T-cell (primary cell): ENCODE measurements at regions not wholly inside any gene's neighbourhood (a gene's known extent, or its start where the extent isn't known, plus 50 kb on each side); places are given as distances from the start of the nearest gene placed in this dataset.

ENCODE experiments used
- ATAC-seq, 4 experiments: fragments of 200-7000 bp in 3 of 4; fragments of 150-1000 bp in 1 of 4; cut with Tn5 transposase; replicated peaks in 1 of 4; 1 replicate in 3 of 4; 2 replicates in 1 of 4; pipeline ENCODE4 v1.10.0; 2021; ENCODE audit warnings: moderate library complexity in 3 of 4, mild to moderate bottlenecking in 2 of 4, moderate number of reproducible peaks in 1 of 4
- CTCF ChIA-PET, 2 donors: fragments of 300-600 bp; sonication (Branson Sonifier 250); formaldehyde crosslinking; loops; one replicate each; lab custom pipeline; 2022; ENCODE audit warnings: antibody characterized with exemption in 2 of 2; lab: Charles Lee
- POLR2A ChIA-PET, 2 donors: fragments of 300-600 bp; sonication (Branson Sonifier 250); formaldehyde crosslinking; loops; one replicate each; lab custom pipeline; 2022; ENCODE audit warnings: antibody characterized with exemption in 2 of 2; lab: Charles Lee
- DNase-seq, 35 experiments: peaks; one replicate each; pipeline versions ENCODE4 v3.0.0 to v3.0.0-alpha.2; 2013 to 2023
- H3K27ac ChIP-seq: one replicate; pipeline ENCODE4 v1.5.1; 2013; ENCODE audit warnings: low read length
- H3K27me3 ChIP-seq, 2 experiments: replicated peaks in 1 of 2; 1 replicate in 1 of 2; 2 replicates in 1 of 2; pipeline versions ENCODE4 v1.6.1 to v1.7.0; 2013; ENCODE audit warnings: low read length in 1 of 2, mixed read lengths in 1 of 2; ENCODE audit not compliant: control insufficient read depth in 2 of 2, insufficient read depth in 2 of 2; ENCODE audit errors: extremely low read depth in 1 of 2
- H3K36me3 ChIP-seq, 2 donors: 1 replicate in 1 of 2; 2 replicates in 1 of 2; pipeline versions ENCODE4 v1.6.1 to v1.7.0; 2013; ENCODE audit warnings: low read length in 1 of 2; ENCODE audit not compliant: control insufficient read depth in 2 of 2, insufficient read depth in 1 of 2; ENCODE audit errors: extremely low read depth in 1 of 2
- H3K4me1 ChIP-seq, 2 experiments: 1 replicate in 1 of 2; 2 replicates in 1 of 2; pipeline versions ENCODE4 v1.6.1 to v1.7.0; 2013; ENCODE audit warnings: low read length in 2 of 2, mixed read lengths in 1 of 2; ENCODE audit not compliant: insufficient read depth in 2 of 2, control insufficient read depth in 1 of 2; ENCODE audit errors: extremely low read depth in 1 of 2
- H3K4me3 ChIP-seq, 2 donors: 1 replicate in 1 of 2; 2 replicates in 1 of 2; pipeline versions ENCODE4 v1.5.1 to v1.7.0; 2013; ENCODE audit warnings: mild to moderate bottlenecking in 2 of 2, low read length in 1 of 2, moderate library complexity in 1 of 2; ENCODE audit not compliant: control insufficient read depth in 1 of 2; ENCODE audit errors: extremely low read depth in 1 of 2
- H3K9me3 ChIP-seq: 2 replicates; pipeline ENCODE4 v1.7.0; 2013
- H3K27ac Mint-ChIP-seq, 2 donors: one replicate each; pipeline ENCODE4 v1.8.0; 2020 to 2021; ENCODE audit warnings: mild to moderate bottlenecking in 2 of 2, mixed read lengths in 2 of 2
- H3K27me3 Mint-ChIP-seq, 2 donors: one replicate each; pipeline ENCODE4 v1.8.0; 2021 to 2022; ENCODE audit warnings: mixed read lengths in 2 of 2
- H3K36me3 Mint-ChIP-seq: one replicate; pipeline ENCODE4 v1.8.0; 2021; ENCODE audit warnings: mixed read lengths
- H3K4me1 Mint-ChIP-seq, 3 donors: one replicate each; pipeline ENCODE4 v1.8.0; 2020 to 2022; ENCODE audit warnings: mixed read lengths in 3 of 3, mild to moderate bottlenecking in 1 of 3
- H3K4me3 Mint-ChIP-seq, 3 donors: one replicate each; pipeline ENCODE4 v1.8.0; 2020 to 2022; ENCODE audit warnings: mild to moderate bottlenecking in 3 of 3, mixed read lengths in 3 of 3, moderate library complexity in 3 of 3
- H3K9me3 Mint-ChIP-seq, 3 donors: one replicate each; pipeline ENCODE4 v1.8.0; 2020 to 2022; ENCODE audit warnings: mixed read lengths in 3 of 3
- WGBS: methylation state at CpG from one replicate; pipeline ENCODE4 v1.1.5; 2013; ENCODE audit warnings: missing lambda C conversion rate; ENCODE audit not compliant: insufficient coverage; 5-methylcytosine and 5-hydroxymethylcytosine counted together

DNA sequence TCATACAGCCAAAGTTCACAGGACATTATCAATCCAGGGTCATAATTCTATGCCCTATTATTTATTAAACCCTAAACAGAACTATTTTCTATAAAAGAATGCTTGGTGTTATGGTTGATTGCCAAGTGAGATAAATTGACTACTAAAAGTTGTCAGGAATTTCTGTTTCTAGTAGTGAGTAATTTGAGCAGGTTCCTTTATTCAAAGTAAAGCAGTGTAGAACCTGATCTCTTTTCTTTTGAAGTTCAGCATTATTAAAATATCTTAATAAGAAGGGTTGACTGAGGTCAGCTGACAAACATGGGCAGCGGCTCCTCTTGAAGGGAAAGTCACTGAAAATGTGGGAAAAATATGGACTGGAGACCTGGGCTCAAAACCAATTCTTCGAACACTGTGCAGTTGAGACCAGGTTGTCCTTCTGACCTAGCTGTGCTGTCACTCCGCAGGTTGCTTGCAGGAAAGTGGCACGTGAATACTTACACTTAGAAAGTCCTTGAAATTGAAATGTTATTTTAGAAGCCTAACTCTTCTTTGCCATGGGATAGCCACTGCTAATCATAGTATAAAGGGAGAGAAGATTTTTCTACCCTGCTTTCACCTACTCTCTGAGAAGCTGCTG is 141.0 kb downstream of the RASSF9 start:
- Mint-ChIP-seq H3K27me3 (no peaks in the 10 kb centered on the region), H3K4me1 (no peaks in the 10 kb centered on the region), H3K4me3 (no peak overlapping the region), H3K36me3 (no peaks in the 10 kb centered on the region), H3K9me3 (peaks cover 0 to 5% (median 0%) of the 10 kb centered on the region in 3 donors), H3K27ac (no peak overlapping the region)
- 83% methylated on average over 3 of the region's 4 CpGs for WGBS
- Histone ChIP-seq H3K4me3 (no peak overlapping the region), H3K27ac (no peak overlapping the region), H3K36me3 (no peaks in the 10 kb centered on the region), H3K4me1 (no peaks in the 10 kb centered on the region), H3K27me3 (no peaks in the 10 kb centered on the region), H3K9me3 (no peaks in the 10 kb centered on the region)
- POLR2A ChIA-PET = no interaction called here
- ATAC-seq (no peak), DNase-seq (no peak)
- CTCF ChIA-PET = no interaction called here

DNA sequence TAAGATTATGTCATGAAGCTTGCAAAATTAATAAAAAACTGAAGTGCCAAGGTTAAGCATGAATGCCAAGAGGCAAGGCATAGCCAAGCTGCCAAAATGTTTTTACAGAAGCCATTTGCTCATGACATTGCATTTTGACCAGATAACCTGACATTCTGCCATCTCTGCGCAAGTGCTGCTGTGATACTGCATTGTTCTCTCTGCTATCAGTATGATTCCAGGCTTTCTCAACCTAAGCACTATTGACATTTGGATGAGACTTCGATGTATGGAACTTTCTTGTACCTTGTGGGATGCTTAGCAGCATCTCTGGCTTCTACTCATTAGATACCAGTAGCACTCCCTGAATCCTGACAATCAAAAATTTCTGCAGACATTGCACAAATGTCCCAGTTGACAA is 139.2 kb downstream of the RASSF9 start:
- DNase-seq (no peak), ATAC-seq (no peak)
- H3K9me3 ChIP-seq = no peaks in the 10 kb centered on the region
- Mint-ChIP-seq H3K4me3 (no peak overlapping the region), H3K9me3 (no peaks in the 10 kb centered on the region), H3K27ac (no peak overlapping the region), H3K4me1 (no peaks in the 10 kb centered on the region), H3K36me3 (no peaks in the 10 kb centered on the region), H3K27me3 (no peaks in the 10 kb centered on the region)
- ChIA-PET CTCF (no interaction called here), POLR2A (no interaction called here)
- no peaks in the 10 kb centered on the region for H3K27me3 ChIP-seq
- no peaks in the 10 kb centered on the region for H3K36me3 ChIP-seq
- no peaks in the 10 kb centered on the region for H3K4me1 ChIP-seq
- no peak overlapping the region for H3K4me3 ChIP-seq
- 80% methylated on average over 1 of the region's 2 CpGs for WGBS
- H3K27ac ChIP-seq = no peak overlapping the region

DNA sequence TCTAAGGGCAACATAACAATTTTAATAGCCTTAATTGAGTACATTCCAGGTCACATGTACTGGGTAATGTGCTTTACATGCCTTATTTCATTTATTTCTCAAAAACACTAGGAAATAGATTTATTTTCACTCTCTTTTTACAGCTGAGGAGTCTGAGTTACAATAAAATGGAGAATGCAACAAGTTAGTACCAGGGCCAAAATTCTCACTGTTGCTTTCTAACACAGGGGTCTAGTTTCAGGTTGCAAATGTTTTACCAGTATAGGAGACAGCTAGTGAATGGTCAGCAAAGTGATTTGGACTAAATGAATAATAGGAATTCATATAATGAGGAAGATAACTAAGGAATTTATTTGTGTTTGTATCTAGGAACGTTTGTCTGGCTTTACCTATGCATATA is 137.3 kb downstream of the RASSF9 start:
- Histone ChIP-seq H3K4me3 (no peak overlapping the region), H3K4me1 (no peaks in the 10 kb centered on the region), H3K27me3 (no peaks in the 10 kb centered on the region), H3K36me3 (no peaks in the 10 kb centered on the region), H3K27ac (no peak overlapping the region), H3K9me3 (no peaks in the 10 kb centered on the region)
- no peaks in the 10 kb centered on the region for H3K36me3 Mint-ChIP-seq
- ChIA-PET POLR2A (interaction anchor here in 1 of 2 donors (0.7 kb wide), 1 partner anchor 1589 kb away, joined by 3 read pairs; no protein-coding TSS in a partner anchor), CTCF (no interaction called here)
- H3K27me3 Mint-ChIP-seq = no peaks in the 10 kb centered on the region
- WGBS = no CpG with 5 or more reads among the region's 1 CpG
- DNase-seq (no peak), ATAC-seq (no peak)
- no peak overlapping the region for H3K4me3 Mint-ChIP-seq
- no peaks in the 10 kb centered on the region for H3K4me1 Mint-ChIP-seq
- peaks cover 0 to 2% (median 0%) of the 10 kb centered on the region in 3 donors for H3K9me3 Mint-ChIP-seq
- H3K27ac Mint-ChIP-seq = no peak overlapping the region

DNA sequence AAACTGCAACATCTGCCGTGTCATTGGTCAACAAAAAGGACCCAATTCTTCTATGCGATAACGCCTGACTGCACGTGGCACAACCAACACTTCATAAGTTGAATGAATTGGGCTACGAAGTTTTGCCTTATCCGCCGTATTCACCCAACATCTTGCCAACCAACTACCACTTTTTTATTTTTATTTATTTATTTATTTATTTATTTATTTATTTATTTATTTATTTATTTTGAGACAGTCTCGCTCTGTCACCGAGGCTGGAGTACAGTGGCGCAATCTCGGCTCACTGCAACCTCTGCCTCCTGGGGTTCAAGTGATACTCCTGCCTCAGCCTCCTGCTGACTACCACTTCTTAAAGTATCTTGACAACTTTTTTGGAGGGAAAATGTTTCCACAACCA is 127.4 kb downstream of the RASSF9 start:
- Histone ChIP-seq H3K27me3 (no peaks in the 10 kb centered on the region), H3K36me3 (no peaks in the 10 kb centered on the region), H3K4me1 (no peaks in the 10 kb centered on the region), H3K9me3 (no peaks in the 10 kb centered on the region), H3K27ac (no peak overlapping the region), H3K4me3 (no peak overlapping the region)
- WGBS = 44% methylated on average over 1 of the region's 11 CpGs
- H3K4me1 Mint-ChIP-seq = no peaks in the 10 kb centered on the region
- POLR2A ChIA-PET = no interaction called here
- CTCF ChIA-PET = no interaction called here
- no peak for ATAC-seq
- H3K4me3 Mint-ChIP-seq = no peak overlapping the region
- no peak overlapping the region for H3K27ac Mint-ChIP-seq
- no peaks in the 10 kb centered on the region for H3K36me3 Mint-ChIP-seq
- no peaks in the 10 kb centered on the region for H3K27me3 Mint-ChIP-seq
- peaks cover 2 to 8% (median 5%) of the 10 kb centered on the region in 3 donors for H3K9me3 Mint-ChIP-seq
- no peak for DNase-seq

DNA sequence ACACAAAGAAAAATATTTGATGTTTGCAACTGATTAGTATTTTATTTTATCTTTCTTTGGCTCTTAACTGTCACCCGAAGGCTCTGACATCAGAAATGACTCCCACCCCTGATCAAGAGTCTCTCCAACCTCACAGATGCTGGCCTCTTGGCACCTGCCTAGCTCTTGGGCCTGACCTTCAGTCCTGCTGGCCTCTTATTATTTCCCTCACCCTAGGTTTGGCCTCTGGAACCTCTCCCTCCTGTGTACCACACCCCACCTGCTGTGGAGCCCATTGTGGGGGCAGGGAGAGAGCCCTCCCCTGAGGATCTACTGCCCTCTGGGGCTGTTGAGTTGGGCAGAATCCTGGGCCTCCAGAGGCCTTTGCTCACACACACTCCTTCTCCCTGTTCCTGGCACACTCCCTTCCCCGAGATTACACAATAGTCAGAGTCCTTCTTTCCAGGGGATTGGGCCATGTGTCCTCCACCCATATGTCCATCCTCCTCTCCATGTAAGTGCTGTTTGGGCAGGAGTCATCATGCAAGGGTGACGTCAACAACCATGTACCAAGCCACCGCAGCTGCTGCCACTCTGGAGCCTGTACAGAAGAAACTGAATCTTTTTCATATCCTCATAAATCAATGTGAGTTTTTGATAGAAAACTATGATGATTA is 124.3 kb downstream of the RASSF9 start:
- CTCF ChIA-PET = no interaction called here
- peaks cover 2 to 8% (median 6%) of the 10 kb centered on the region in 3 donors for H3K9me3 Mint-ChIP-seq

DNA sequence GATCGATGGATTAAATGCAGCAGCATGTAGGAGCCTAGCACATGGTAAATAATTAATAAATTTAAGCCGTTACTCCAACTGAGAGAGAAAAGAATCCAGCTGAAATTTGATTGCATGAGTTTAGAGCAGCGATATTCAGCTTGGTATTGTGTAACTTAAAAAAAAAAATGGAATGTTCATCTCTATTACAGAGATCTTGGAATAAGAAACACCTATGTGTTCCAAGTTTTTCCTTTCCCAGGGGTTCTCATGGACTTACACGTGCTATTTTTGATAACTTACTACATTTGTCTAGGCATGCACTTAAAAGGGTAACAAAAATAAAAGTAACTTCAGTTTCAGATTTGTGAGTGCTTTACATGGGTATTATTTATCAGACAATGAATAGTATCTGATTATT is 122.8 kb downstream of the RASSF9 start:
- POLR2A ChIA-PET = no interaction called here
- Mint-ChIP-seq H3K4me1 (no peaks in the 10 kb centered on the region), H3K9me3 (peaks cover 0 to 14% (median 8%) of the 10 kb centered on the region in 3 donors), H3K27ac (no peak overlapping the region), H3K4me3 (no peak overlapping the region), H3K27me3 (no peaks in the 10 kb centered on the region), H3K36me3 (no peaks in the 10 kb centered on the region)
- Histone ChIP-seq H3K27me3 (no peaks in the 10 kb centered on the region), H3K4me3 (no peak overlapping the region), H3K27ac (no peak overlapping the region), H3K36me3 (no peaks in the 10 kb centered on the region), H3K9me3 (no peaks in the 10 kb centered on the region), H3K4me1 (no peaks in the 10 kb centered on the region)
- CTCF ChIA-PET = no interaction called here
- DNase-seq = no peak
- WGBS = no CpG with 5 or more reads among the region's 4 CpGs
- no peak for ATAC-seq

More for the DNA sequence above, 124.3 kb downstream of the RASSF9 start:
- Mint-ChIP-seq H3K4me1 (no peaks in the 10 kb centered on the region), H3K27me3 (no peaks in the 10 kb centered on the region), H3K36me3 (no peaks in the 10 kb centered on the region), H3K4me3 (no peak overlapping the region), H3K27ac (no peak overlapping the region)
- H3K27ac ChIP-seq = no peak overlapping the region
- H3K36me3 ChIP-seq = no peaks in the 10 kb centered on the region
- no peaks in the 10 kb centered on the region for H3K9me3 ChIP-seq
- POLR2A ChIA-PET = no interaction called here
- no peaks in the 10 kb centered on the region for H3K27me3 ChIP-seq
- DNase-seq (no peak), ATAC-seq (no peak)
- 80% methylated on average over 2 of the region's 4 CpGs for WGBS
- no peaks in the 10 kb centered on the region for H3K4me1 ChIP-seq
- H3K4me3 ChIP-seq = no peak overlapping the region
